ENCODE measurements at regions not wholly inside any gene's neighbourhood (a gene's known extent, or its start where the extent isn't known, plus 50 kb on each side); places are given as distances from the start of the nearest gene placed in this dataset.

GRCh38 chr2:20558391-20559150 lies 92.3 kb downstream of the HS1BP3 start:
- no peak for DNase-seq (ENCODE audit: low read depth)
- no peak for TF ChIP-seq CTCF (conservative IDR thresholded peaks at IDR 0.05; ENCODE audit: control insufficient read depth, insufficient read depth, low read depth, low read length)
- no peak overlapping the region for H3K4me3 ChIP-seq (ENCODE audit: control insufficient read depth, low read depth, low read length)

DNA sequence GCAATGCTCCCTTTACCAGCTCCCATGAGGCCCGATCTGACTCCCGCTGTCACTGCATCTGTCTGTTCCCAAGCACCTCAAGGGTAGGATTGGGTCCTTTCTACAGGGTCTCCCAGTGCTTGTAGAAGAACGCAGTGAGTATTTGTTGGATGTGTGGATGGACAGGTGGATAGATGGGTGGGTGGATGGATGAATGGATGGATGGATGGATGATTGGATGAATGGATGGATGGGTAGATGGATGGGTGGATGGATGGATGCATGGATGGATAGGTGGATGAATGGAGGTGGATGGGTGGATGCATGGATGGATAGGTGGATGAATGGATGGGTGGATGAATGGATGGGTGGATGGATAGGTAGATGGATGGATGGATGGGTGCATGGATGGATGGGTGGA lies 91.6 kb downstream of the HS1BP3 start:
- no peak for TF ChIP-seq CTCF (conservative IDR thresholded peaks at IDR 0.05; ENCODE audit: control insufficient read depth, insufficient read depth, low read depth, low read length)
- no peak overlapping the region for H3K4me3 ChIP-seq (ENCODE audit: control insufficient read depth, low read depth, low read length)
- DNase-seq (ENCODE audit: low read depth), result no peak

- TF ChIP-seq CTCF (conservative IDR thresholded peaks at IDR 0.05; ENCODE audit: control insufficient read depth, insufficient read depth, low read depth, low read length), result no peak
- no peak overlapping the region for H3K4me3 ChIP-seq (ENCODE audit: control insufficient read depth, low read depth, low read length)
- no peak for DNase-seq (ENCODE audit: low read depth)
Observed at GRCh38 chr2:20560011-20560410, 90.9 kb downstream of the HS1BP3 start.

- H3K4me3 ChIP-seq (ENCODE audit: control insufficient read depth, low read depth, low read length), result no peak overlapping the region
- DNase-seq (ENCODE audit: low read depth), result no peak
Observed at GRCh38 chr2:20560891-20561636, 89.8 kb downstream of the HS1BP3 start.

GRCh38 chr2:20561637-20562454 lies 89.1 kb downstream of the HS1BP3 start:
- TF ChIP-seq CTCF (conservative IDR thresholded peaks at IDR 0.05; ENCODE audit: control insufficient read depth, insufficient read depth, low read depth, low read length), result no peak
- peak; percentile 87 for DNase-seq (ENCODE audit: low read depth)

More at GRCh38 chr2:20560891-20561636, 89.8 kb downstream of the HS1BP3 start:
- TF ChIP-seq CTCF (conservative IDR thresholded peaks at IDR 0.05; ENCODE audit: control insufficient read depth, insufficient read depth, low read depth, low read length), result no peak

DNA sequence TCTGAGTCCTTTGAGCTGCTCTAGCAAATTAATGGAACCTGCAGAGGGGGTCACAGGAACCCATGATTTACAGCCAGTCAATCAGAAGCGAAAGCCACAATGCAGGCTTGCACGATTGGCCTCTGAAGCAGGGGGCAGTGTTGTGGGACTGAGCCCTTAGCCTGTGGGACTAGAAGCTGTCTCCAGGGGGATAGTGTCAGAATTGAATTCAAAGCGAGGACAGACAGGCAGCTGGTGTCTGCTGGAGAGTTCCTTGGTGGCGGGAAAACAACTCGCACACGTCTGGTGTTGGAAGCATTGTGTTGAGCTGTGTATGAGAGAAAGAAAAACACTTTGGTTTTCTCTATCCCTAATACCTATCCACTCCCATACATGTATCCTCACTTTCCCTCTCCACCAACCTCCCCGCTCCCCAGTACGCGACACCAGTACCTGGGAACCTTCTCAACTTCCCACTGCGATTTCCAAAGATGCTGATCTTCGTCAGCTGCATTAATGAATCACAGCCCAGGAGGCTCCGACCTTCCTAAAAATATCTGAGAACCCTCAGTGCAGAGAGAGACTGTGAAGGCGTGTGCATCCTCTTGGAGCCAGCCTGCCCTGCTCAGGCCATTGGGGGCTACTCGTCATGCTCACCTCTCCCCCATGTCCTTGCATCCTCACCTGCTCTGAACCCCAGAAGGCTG lies 88.2 kb downstream of the HS1BP3 start:
- peak; percentile 10 for TF ChIP-seq CTCF (conservative IDR thresholded peaks at IDR 0.05; ENCODE audit: control insufficient read depth, insufficient read depth, low read depth, low read length)

More at GRCh38 chr2:20561637-20562454, 89.1 kb downstream of the HS1BP3 start:
- no peak overlapping the region for H3K4me3 ChIP-seq (ENCODE audit: control insufficient read depth, low read depth, low read length)

More for the DNA sequence above, 88.2 kb downstream of the HS1BP3 start:
- H3K4me3 ChIP-seq (ENCODE audit: control insufficient read depth, low read depth, low read length), result no peak overlapping the region
- DNase-seq (ENCODE audit: low read depth), result peak; percentile 47

Data from fibroblast of mammary gland (primary cell).